K562 (cell line): ENCODE measurements at regions not wholly inside any gene's neighbourhood (a gene's known extent, or its start where the extent isn't known, plus 50 kb on each side); places are given as distances from the start of the nearest gene placed in this dataset.

Source experiments
- ATAC-seq: fragments of 200-7000 bp; cut with Tn5 transposase; 3 replicates; pipeline ENCODE4 v1.9.1; 2020; ENCODE audit warnings: moderate library complexity
- BruUV-seq: library from RNA; stranded (reverse); fragments of 400-500 nt; replicated peaks from 2 replicates; lab custom pipeline; 2021; lab: Mats Ljungman, UMichigan
- CTCF ChIA-PET: fragments of 300-600 bp; formaldehyde crosslinking; extraction: SDS; loops from one replicate; lab custom pipeline; 2021; ENCODE audit warnings: low intra/inter-chr PET ratio; lab: Yijun Ruan, JAX
- POLR2A ChIA-PET: fragments of 300-600, 350-650 bp; sonication (Branson Sonifier 250); formaldehyde crosslinking; extraction: SDS; loops from one replicate; lab custom pipeline; 2021; ENCODE audit warnings: antibody characterized with exemption, inconsistent platforms; lab: Yijun Ruan, JAX
- DNase-seq, 4 experiments: peaks; one replicate each; pipeline versions ENCODE4 v3.0.0 to v3.0.0-alpha.2; 2011 to 2018; ENCODE audit warnings: low spot score in 3 of 4, mixed read lengths in 3 of 4; ENCODE audit errors: extremely low read depth in 1 of 4
- FAIRE-seq: peaks from 2 replicates; lab custom pipeline; 2011; peaks lifted over from hg19 to GRCh38; lab: Jason Lieb, UNC
- H2AFZ ChIP-seq: 2 replicates; pipeline ENCODE4 v1.6.0; 2011; ENCODE audit warnings: low read depth, low read length, control low read depth, inconsistent platforms
- H3K27ac ChIP-seq: fragments of 200-600 bp; 3 replicates; pipeline ENCODE4 v1.8.0; 2011; ENCODE audit warnings: low read depth, mild to moderate bottlenecking, control low read depth, inconsistent platforms, low read length, moderate library complexity, mixed read lengths; ENCODE audit errors: extremely low read depth
- H3K27me3 ChIP-seq, 2 experiments: fragments of 300-600 bp in 1 of 2; 2 replicates in 1 of 2; 3 replicates in 1 of 2; pipeline versions ENCODE4 v1.6.0 to v1.8.0; 2011; ENCODE audit warnings: inconsistent platforms in 2 of 2, low read length in 2 of 2, mild to moderate bottlenecking in 1 of 2, mixed read lengths in 1 of 2, moderate library complexity in 1 of 2; ENCODE audit not compliant: control insufficient read depth in 2 of 2, insufficient read depth in 2 of 2
- H3K36me3 ChIP-seq: fragments of 300-600 bp; 3 replicates; pipeline ENCODE4 v1.8.0; 2011; ENCODE audit warnings: mild to moderate bottlenecking, low read length, inconsistent platforms; ENCODE audit not compliant: control insufficient read depth, insufficient read depth
- H3K4me1 ChIP-seq, 2 experiments: fragments of 200-600 bp in 1 of 2; replicated peaks in 1 of 2; 2 replicates in 1 of 2; 3 replicates in 1 of 2; pipeline versions ENCODE4 v1.5.1 to v1.8.0; 2011; ENCODE audit warnings: inconsistent platforms in 2 of 2, low read length in 2 of 2, mild to moderate bottlenecking in 1 of 2, mixed read lengths in 1 of 2, moderate library complexity in 1 of 2; ENCODE audit not compliant: control insufficient read depth in 2 of 2, insufficient read depth in 2 of 2
- H3K4me2 ChIP-seq: 2 replicates; pipeline ENCODE4 v1.6.1; 2011; ENCODE audit warnings: low read length, control low read depth, inconsistent platforms, mixed read lengths; ENCODE audit not compliant: insufficient read depth
- H3K4me3 ChIP-seq: fragments of 200-600 bp; sonication (generic), shearing (Covaris generic); 2 replicates; pipeline ENCODE4 v1.5.1; 2016; ENCODE audit warnings: control low read depth, inconsistent platforms
- H3K79me2 ChIP-seq: fragments of 200-600 bp; 3 replicates; pipeline ENCODE4 v1.8.0; 2011; ENCODE audit warnings: low read length, inconsistent platforms; ENCODE audit not compliant: control insufficient read depth, insufficient read depth
- H3K9ac ChIP-seq, 2 experiments: 2 replicates each; pipeline versions ENCODE4 v1.6.0 to v1.6.1; 2011; ENCODE audit warnings: low read depth in 2 of 2, low read length in 2 of 2, control low read depth in 1 of 2, inconsistent platforms in 1 of 2, mild to moderate bottlenecking in 1 of 2, mixed read lengths in 1 of 2; ENCODE audit not compliant: insufficient read depth in 1 of 2
- H3K9me1 ChIP-seq: one replicate; pipeline ENCODE4 v1.6.0; 2011; ENCODE audit warnings: inconsistent platforms, mild to moderate bottlenecking, low read length, moderate library complexity; ENCODE audit not compliant: control insufficient read depth, insufficient read depth
- H3K9me3 ChIP-seq: replicated peaks from 2 replicates; pipeline ENCODE4 v1.5.1; 2011; ENCODE audit warnings: low read depth, low read length, inconsistent platforms; ENCODE audit not compliant: control insufficient read depth, insufficient read depth
- H4K20me1 ChIP-seq: replicated peaks from 2 replicates; pipeline ENCODE4 v1.6.1; 2011; ENCODE audit warnings: low read length, inconsistent platforms, mixed read lengths; ENCODE audit not compliant: control insufficient read depth, insufficient read depth
- ATF1 ChIP-seq, 2 experiments: fragments of 450-650 bp in 1 of 2; IDR thresholded peaks; 2 replicates each; pipeline ENCODE4 v1.6.1; 2016; ENCODE audit warnings: missing compliant biosample characterization in 1 of 2, missing genetic modification characterization in 1 of 2
- BDP1 ChIP-seq: IDR thresholded peaks from 3 replicates; pipeline ENCODE4 v1.6.1; 2011; ENCODE audit not compliant: insufficient read length, insufficient read depth
- DDX20 ChIP-seq: fragments of 450-650 bp; IDR thresholded peaks from 2 replicates; pipeline ENCODE4 v1.6.1; 2016; ENCODE audit warnings: missing genetic modification characterization, low read depth, mild to moderate bottlenecking, missing compliant biosample characterization, moderate library complexity
- FOXA3 ChIP-seq, 2 experiments: fragments of 450-650 bp in 1 of 2; sonication (generic) in 1 of 2; formaldehyde crosslinking; IDR thresholded peaks in 1 of 2; conservative IDR thresholded peaks in 1 of 2; 2 replicates each; pipeline versions ENCODE4 v1.4.0 to v1.8.0; 2020 to 2022; ENCODE audit warnings: mild to moderate bottlenecking in 2 of 2, missing genetic modification reagents in 1 of 2
- GABPB2 ChIP-seq: fragments of 250-450 bp; sonication (Bioruptor Pico); conservative IDR thresholded peaks from 2 replicates; pipeline ENCODE4 v1.5.1; 2021; ENCODE audit warnings: mild to moderate bottlenecking
- IFI16 ChIP-seq: fragments of 250-450 bp; sonication (Bioruptor Pico); IDR thresholded peaks from 2 replicates; pipeline ENCODE4 v2.1.2; 2022; ENCODE audit warnings: mild to moderate bottlenecking, inconsistent platforms
- KAT2B ChIP-seq: IDR thresholded peaks from one replicate; pipeline ENCODE4 v1.6.1; 2012; ENCODE audit warnings: low read depth, mild to moderate bottlenecking, control low read depth, inconsistent platforms, low read length, moderate library complexity
- PHB ChIP-seq: fragments of 250-450 bp; sonication (Bioruptor Pico); IDR thresholded peaks from 2 replicates; pipeline ENCODE4 v1.5.0; 2021
- SMC3 ChIP-seq: conservative IDR thresholded peaks from 2 replicates; pipeline ENCODE4 v1.6.1; 2011; ENCODE audit warnings: low read depth, low read length, improper control_type of control experiment; ENCODE audit not compliant: insufficient read depth
- TOE1 ChIP-seq, 2 experiments: fragments of 450-650 bp in 1 of 2; sonication (generic) in 1 of 2; formaldehyde crosslinking in 1 of 2; IDR thresholded peaks; 2 replicates each; pipeline versions ENCODE4 v1.7.1 to v1.8.0; 2016 to 2022; ENCODE audit warnings: borderline replicate concordance in 2 of 2, mild to moderate bottlenecking in 2 of 2, antibody characterized with exemption in 1 of 2, inconsistent platforms in 1 of 2, low read depth in 1 of 2, missing genetic modification reagents in 1 of 2, moderate library complexity in 1 of 2
- WHSC1 ChIP-seq: IDR thresholded peaks from one replicate; pipeline ENCODE4 v1.6.1; 2012; ENCODE audit warnings: low read length, control low read depth, inconsistent platforms
- ZNF121 ChIP-seq: sonication (generic); formaldehyde crosslinking; conservative IDR thresholded peaks from 2 replicates; pipeline ENCODE4 v1.8.0; 2022; ENCODE audit warnings: missing genetic modification reagents
- ZNF253 ChIP-seq: fragments of 250-450 bp; sonication (Bioruptor Pico); conservative IDR thresholded peaks from 2 replicates; pipeline ENCODE4 v1.6.1; 2021; ENCODE audit warnings: mild to moderate bottlenecking
- ZNF263 ChIP-seq: sonication (generic); formaldehyde crosslinking; IDR thresholded peaks from 2 replicates; pipeline ENCODE4 v1.8.0; 2022; ENCODE audit warnings: mild to moderate bottlenecking, missing genetic modification reagents, borderline replicate concordance
- ZNF316 ChIP-seq: fragments of 450-650 bp; IDR thresholded peaks from 2 replicates; pipeline ENCODE4 v1.6.1; 2016
- WGBS: fragments of 100-300 bp; shearing (Covaris generic); methylation state at CpG from one replicate; pipeline ENCODE4 v1.1.6; 2016; ENCODE audit warnings: low coverage, mixed read lengths; ENCODE audit not compliant: insufficient coverage; ENCODE audit errors: missing lambda C conversion rate; 5-methylcytosine and 5-hydroxymethylcytosine counted together
- in situ Hi-C: fragments of 300-500 bp; cut with MboI; formaldehyde crosslinking; loops from 4 replicates; pipeline ENCODE4 v1.15.0; 2018; ENCODE audit warnings: inconsistent platforms, mixed read lengths
- intact Hi-C: fragments of 100-400 bp; cut with micrococcal nuclease; formaldehyde crosslinking; loops from 2 replicates; pipeline ENCODE4 v1.14.2; 2022
- TF ChIP-seq, protein P1 (sequence below): fragments of 250-450 bp; sonication (Bioruptor Pico); IDR thresholded peaks from 2 replicates; pipeline ENCODE4 v1.8.0; 2022; ENCODE audit warnings: inconsistent platforms, mild to moderate bottlenecking, moderate library complexity, borderline replicate concordance

- POLR2A ChIA-PET, result interaction anchor here (0.9 kb wide), 1 partner anchor 22 kb away, joined by 3 read pairs; no protein-coding TSS in a partner anchor
Measured at GRCh38 chr13:109332506-109333499, 453.6 kb downstream of the IRS2 start.

More at GRCh38 chr13:109332506-109333499, 453.6 kb downstream of the IRS2 start:
- Histone ChIP-seq H3K9me3 (no peaks in the 10 kb centered on the region), H3K4me3 (no peak overlapping the region), H3K79me2 (no peaks in the 10 kb centered on the region), H3K27ac (no peak overlapping the region), H3K9ac (no peak overlapping the region), H3K4me2 (no peak overlapping the region), H3K4me1 (no peaks in the 10 kb centered on the region), H3K36me3 (no peaks in the 10 kb centered on the region), H2AFZ (no peak overlapping the region), H3K9me1 (no peaks in the 10 kb centered on the region), H4K20me1 (no peaks in the 10 kb centered on the region), H3K27me3 (0 out of 5 replicates have a peak, but pooled peaks cover 0 to 7% of the 10 kb centered on the region in 2 experiments)
- DNase-seq (no peak), ATAC-seq (no peak), FAIRE-seq (no peak)
- 2% methylated on average over 18 of the region's 26 CpGs for WGBS
- intact Hi-C loops, result no loop called here
- no TSS peak for BruUV-seq
- CTCF ChIA-PET, result no interaction called here
- no peak for TF ChIP-seq ZNF263 (CRISPR knock-in tag)
- no peak for TF ChIP-seq FOXA3 (CRISPR knock-in tag; conservative IDR thresholded peaks at IDR 0.05 in 1 of 2, IDR thresholded peaks at IDR 0.05 in 1 of 2)
- TF ChIP-seq SMC3, result no peak
- TF ChIP-seq GABPB2 (CRISPR knock-in tag), result no peak
- TF ChIP-seq IFI16 (CRISPR knock-in tag), result no peak
- TF ChIP-seq, protein P1, sequence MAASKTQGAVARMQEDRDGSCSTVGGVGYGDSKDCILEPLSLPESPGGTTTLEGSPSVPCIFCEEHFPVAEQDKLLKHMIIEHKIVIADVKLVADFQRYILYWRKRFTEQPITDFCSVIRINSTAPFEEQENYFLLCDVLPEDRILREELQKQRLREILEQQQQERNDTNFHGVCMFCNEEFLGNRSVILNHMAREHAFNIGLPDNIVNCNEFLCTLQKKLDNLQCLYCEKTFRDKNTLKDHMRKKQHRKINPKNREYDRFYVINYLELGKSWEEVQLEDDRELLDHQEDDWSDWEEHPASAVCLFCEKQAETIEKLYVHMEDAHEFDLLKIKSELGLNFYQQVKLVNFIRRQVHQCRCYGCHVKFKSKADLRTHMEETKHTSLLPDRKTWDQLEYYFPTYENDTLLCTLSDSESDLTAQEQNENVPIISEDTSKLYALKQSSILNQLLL (CRISPR knock-in tag), result no peak
- no peak for TF ChIP-seq BDP1
- no peak for TF ChIP-seq TOE1 (IDR thresholded peaks at IDR 0.05; ENCODE audit: borderline replicate concordance)
- TF ChIP-seq TOE1 (CRISPR knock-in tag; IDR thresholded peaks at IDR 0.05; ENCODE audit: borderline replicate concordance, low read depth), result no peak
- no peak for TF ChIP-seq DDX20 (tag)
- no peak for TF ChIP-seq ZNF316
- TF ChIP-seq ZNF121 (CRISPR knock-in tag), result no peak
- TF ChIP-seq WHSC1, result no peak
- TF ChIP-seq ZNF253 (CRISPR knock-in tag), result no peak
- no peak for TF ChIP-seq KAT2B
- TF ChIP-seq PHB (CRISPR knock-in tag), result no peak
- TF ChIP-seq ATF1 (CRISPR knock-in tag; IDR thresholded peaks at IDR 0.05), result no peak
- TF ChIP-seq ATF1 (tag; IDR thresholded peaks at IDR 0.05), result no peak
- in situ Hi-C loops, result no loop called here
